Thyroid gland (tissue), 4 donors: ENCODE measurements at regions not wholly inside any gene's neighbourhood (a gene's known extent, or its start where the extent isn't known, plus 50 kb on each side); places are given as distances from the start of the nearest gene placed in this dataset.

Experiments used
- DNase-seq, 2 donors: peaks; one replicate each; pipeline ENCODE4 v3.0.0-alpha.2; 2019
- H3K27ac ChIP-seq, 3 donors: fragments of 200-600 bp; sonication (generic); 1 replicate in 2 of 3; 2 replicates in 1 of 3; pipeline ENCODE4 v1.5.1; 2016 to 2019; ENCODE audit warnings: mild to moderate bottlenecking in 1 of 3, moderate library complexity in 1 of 3
- H3K27me3 ChIP-seq: fragments of 200-600 bp; sonication (generic); one replicate; pipeline ENCODE4 v1.5.1; 2019
- H3K36me3 ChIP-seq, 2 donors: fragments of 200-600 bp; sonication (generic); one replicate each; pipeline ENCODE4 v1.5.1; 2016 to 2019
- H3K4me1 ChIP-seq, 2 donors: fragments of 200-600 bp; sonication (generic); one replicate each; pipeline ENCODE4 v1.5.1; 2017 to 2019
- H3K4me3 ChIP-seq, 3 donors: fragments of 200-600 bp; sonication (generic); replicated peaks in 1 of 3; 1 replicate in 2 of 3; 2 replicates in 1 of 3; pipeline ENCODE4 v1.5.1; 2016; ENCODE audit warnings: mild to moderate bottlenecking in 1 of 3
- H3K9me3 ChIP-seq: fragments of 200-600 bp; sonication (generic); one replicate; pipeline ENCODE4 v1.5.1; 2017
- POLR2A ChIP-seq, 2 donors: fragments of 450-650 bp; IDR thresholded peaks; one replicate each; pipeline ENCODE4 v1.6.1; 2017; ENCODE audit warnings: antibody characterized with exemption in 2 of 2, mild to moderate bottlenecking in 2 of 2, moderate library complexity in 1 of 2
- WGBS, 2 donors: methylation state at CpG; one replicate each; pipeline ENCODE4 v1.1.5; 2017; 5-methylcytosine and 5-hydroxymethylcytosine counted together
- intact Hi-C: fragments of 100-400 bp; cut with DNase I; formaldehyde crosslinking; loops from one replicate; pipeline ENCODE4 v1.15.1; 2023
- TF ChIP-seq, protein P1 (sequence below), 6 experiments: fragments of 200-600 bp in 3 of 6; fragments of 450-650 bp in 3 of 6; sonication (generic) in 3 of 6; IDR thresholded peaks; one replicate each; pipeline ENCODE4 v1.5.1; 2016 to 2019; ENCODE audit warnings: antibody characterized with exemption in 6 of 6, mild to moderate bottlenecking in 2 of 6, inconsistent platforms in 1 of 6, moderate library complexity in 1 of 6

DNA sequence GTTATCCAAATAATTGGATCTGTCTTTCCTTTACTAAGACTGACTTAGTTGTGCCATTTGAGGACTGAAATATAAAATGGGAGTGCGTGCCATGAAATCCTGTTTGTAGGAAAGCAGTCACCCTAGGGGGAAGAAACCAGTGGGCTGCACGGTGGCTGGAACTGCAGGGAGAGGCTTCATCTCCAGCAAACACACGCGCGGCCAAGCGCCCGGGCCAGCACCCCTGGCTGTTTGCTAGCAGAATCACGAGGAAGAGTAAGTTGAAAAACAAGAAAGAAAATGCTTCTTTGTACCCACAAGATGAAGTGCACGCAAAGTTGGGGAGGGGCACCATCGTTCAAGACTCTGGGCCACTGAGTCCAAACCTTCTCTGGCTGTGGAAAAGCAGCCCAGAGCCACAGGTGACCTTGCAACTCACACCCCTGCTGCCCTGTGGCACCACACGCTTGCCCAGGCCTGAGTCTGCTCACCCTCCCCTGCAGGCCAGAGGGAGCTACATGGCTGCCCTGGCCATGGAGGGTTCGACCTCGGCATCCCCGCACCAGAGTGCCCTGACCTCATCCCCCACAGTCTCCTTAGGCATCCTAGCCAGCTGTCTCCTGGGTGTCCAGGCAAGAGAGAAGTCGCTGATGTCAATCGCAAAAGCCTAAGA is 55.2 kb downstream of the IRX2 start:
- WGBS, 2 donors, result 90 to 93% methylated on average over 13 to 16 of the region's 16 CpGs
- no peak overlapping the region for H3K27ac ChIP-seq
- no peaks in the 10 kb centered on the region for H3K9me3 ChIP-seq
- TF ChIP-seq, protein P1, sequence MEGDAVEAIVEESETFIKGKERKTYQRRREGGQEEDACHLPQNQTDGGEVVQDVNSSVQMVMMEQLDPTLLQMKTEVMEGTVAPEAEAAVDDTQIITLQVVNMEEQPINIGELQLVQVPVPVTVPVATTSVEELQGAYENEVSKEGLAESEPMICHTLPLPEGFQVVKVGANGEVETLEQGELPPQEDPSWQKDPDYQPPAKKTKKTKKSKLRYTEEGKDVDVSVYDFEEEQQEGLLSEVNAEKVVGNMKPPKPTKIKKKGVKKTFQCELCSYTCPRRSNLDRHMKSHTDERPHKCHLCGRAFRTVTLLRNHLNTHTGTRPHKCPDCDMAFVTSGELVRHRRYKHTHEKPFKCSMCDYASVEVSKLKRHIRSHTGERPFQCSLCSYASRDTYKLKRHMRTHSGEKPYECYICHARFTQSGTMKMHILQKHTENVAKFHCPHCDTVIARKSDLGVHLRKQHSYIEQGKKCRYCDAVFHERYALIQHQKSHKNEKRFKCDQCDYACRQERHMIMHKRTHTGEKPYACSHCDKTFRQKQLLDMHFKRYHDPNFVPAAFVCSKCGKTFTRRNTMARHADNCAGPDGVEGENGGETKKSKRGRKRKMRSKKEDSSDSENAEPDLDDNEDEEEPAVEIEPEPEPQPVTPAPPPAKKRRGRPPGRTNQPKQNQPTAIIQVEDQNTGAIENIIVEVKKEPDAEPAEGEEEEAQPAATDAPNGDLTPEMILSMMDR (IDR thresholded peaks at IDR 0.05), result no peak
- no peak for TF ChIP-seq POLR2A (IDR thresholded peaks at IDR 0.05)
- no peak overlapping the region for H3K4me3 ChIP-seq
- no peaks in the 10 kb centered on the region for H3K27me3 ChIP-seq
- DNase-seq, result no peak
- no peaks in the 10 kb centered on the region for H3K36me3 ChIP-seq
- no peaks in the 10 kb centered on the region for H3K4me1 ChIP-seq
- intact Hi-C loops, result no loop called here

DNA sequence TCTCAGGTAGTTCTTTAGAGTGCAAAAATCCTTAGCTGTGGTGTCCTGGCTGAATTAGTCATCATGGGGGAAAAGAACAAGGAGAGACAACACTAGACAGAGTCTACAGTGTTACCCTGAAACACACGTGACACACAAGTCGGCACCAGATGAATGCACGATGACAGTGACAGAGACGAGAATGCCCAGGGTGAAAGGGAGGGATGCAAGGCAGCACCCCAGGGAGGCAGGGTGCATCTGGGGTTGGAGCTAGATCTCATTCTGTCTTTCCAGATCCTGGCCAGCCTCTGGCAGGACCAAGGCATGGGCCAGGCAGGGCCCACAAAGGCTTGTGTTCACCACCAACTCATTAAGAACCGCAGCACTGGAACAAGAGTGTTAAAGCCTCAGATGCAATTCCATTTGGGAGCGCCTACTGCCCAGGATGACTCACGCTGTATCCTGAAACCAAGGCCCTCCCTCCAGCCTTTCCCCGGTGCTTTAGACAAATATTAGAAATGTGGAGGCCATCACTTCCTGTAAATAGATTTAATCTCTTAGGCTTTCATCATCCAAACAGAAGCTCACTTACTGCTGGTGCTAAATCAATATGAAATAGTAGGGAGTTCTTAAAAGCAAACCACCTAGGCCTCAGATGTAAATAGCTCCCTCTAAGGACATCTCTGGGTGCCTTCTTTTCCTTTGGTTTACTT is 56.1 kb downstream of the IRX2 start:
- no peaks in the 10 kb centered on the region for H3K36me3 ChIP-seq
- no peak overlapping the region for H3K27ac ChIP-seq
- H3K27me3 ChIP-seq, result no peaks in the 10 kb centered on the region
- no peaks in the 10 kb centered on the region for H3K9me3 ChIP-seq
- no peak overlapping the region for H3K4me3 ChIP-seq
- H3K4me1 ChIP-seq, result no peaks in the 10 kb centered on the region
- intact Hi-C loops, result no loop called here
- TF ChIP-seq, protein P1 (IDR thresholded peaks at IDR 0.05), result no peak
- no peak for TF ChIP-seq POLR2A (IDR thresholded peaks at IDR 0.05)
- WGBS, 2 donors, result 80 to 86% methylated on average over 8 of the region's 8 CpGs
- no peak for DNase-seq

DNA sequence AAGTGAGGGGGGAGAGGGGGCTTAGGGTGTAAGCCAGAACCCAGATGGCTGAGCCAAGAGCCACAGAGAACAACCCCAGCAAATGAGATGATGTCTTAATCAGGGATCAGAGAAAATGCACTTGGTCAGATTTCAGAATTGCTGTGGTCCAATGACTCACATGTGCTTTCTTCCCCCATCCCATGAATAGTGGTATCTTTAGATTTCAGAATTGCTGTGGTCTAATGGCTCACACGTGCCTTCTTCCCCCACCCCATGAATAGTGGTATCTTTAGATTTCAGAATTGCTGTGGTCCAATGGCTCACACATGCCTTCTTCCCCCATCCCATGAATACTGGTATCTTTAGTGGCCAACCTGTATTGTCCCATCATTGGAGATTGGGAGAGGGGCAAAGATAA is 59.9 kb downstream of the IRX2 start:
- 76 to 82% methylated on average over 1 of the region's 1 CpG for WGBS, 2 donors
- intact Hi-C loops, result no loop called here
- TF ChIP-seq, protein P1 (IDR thresholded peaks at IDR 0.05), result no peak
- TF ChIP-seq POLR2A (IDR thresholded peaks at IDR 0.05), result no peak

DNA sequence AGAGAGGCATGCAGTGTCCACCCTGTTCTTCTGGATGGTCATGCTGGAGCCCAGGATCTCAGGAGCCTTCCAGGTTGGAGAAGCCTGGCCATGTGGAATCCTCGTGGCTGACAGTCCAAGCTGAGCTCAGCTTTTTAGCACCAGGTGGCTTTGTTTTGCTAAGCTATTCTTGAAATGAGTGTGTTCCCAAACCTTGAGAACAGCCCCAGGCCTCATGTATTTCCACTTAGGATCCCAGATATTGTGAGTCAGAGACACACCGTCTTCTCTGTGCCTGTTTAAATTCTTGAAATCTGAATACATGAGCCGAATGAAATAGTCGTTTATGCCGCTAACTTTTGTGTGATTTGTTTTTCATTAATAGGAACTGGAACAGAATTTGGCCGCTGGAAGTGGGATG is 61.2 kb downstream of the IRX2 start:
- Histone ChIP-seq H3K36me3 (no peaks in the 10 kb centered on the region), H3K4me3 (no peak overlapping the region), H3K27ac (no peak overlapping the region), H3K4me1 (no peaks in the 10 kb centered on the region), H3K9me3 (no peaks in the 10 kb centered on the region), H3K27me3 (no peaks in the 10 kb centered on the region)
- TF ChIP-seq, protein P1 (IDR thresholded peaks at IDR 0.05), result no peak
- TF ChIP-seq POLR2A (IDR thresholded peaks at IDR 0.05), result no peak
- 73 to 74% methylated on average over 6 of the region's 6 CpGs for WGBS, 2 donors
- no peak for DNase-seq
- intact Hi-C loops, result no loop called here

More for the DNA sequence above, 59.9 kb downstream of the IRX2 start:
- no peaks in the 10 kb centered on the region for H3K9me3 ChIP-seq
- H3K27ac ChIP-seq, result no peak overlapping the region
- no peaks in the 10 kb centered on the region for H3K36me3 ChIP-seq
- no peaks in the 10 kb centered on the region for H3K4me1 ChIP-seq
- H3K27me3 ChIP-seq, result no peaks in the 10 kb centered on the region
- H3K4me3 ChIP-seq, result no peak overlapping the region
- no peak for DNase-seq

DNA sequence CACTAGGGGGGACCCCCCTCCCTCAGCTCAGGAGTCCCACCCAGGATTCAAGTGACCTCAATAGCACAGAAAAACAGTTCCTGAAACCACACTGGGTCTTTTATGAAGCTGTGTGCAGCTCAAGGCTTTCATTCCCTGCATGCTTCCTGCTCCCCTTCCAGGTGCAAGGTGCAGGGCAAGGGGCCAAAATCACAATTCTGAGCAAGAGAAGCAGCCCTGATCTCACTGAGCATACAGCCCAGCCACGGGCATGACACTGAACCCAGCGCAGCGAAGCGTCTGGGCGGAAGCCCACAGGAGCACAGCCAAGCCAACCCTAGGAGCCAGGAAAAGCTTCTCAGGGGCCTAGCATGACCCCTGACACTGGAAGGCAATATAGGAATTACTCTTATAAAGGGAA is 62.9 kb downstream of the IRX2 start:
- Histone ChIP-seq H3K9me3 (no peaks in the 10 kb centered on the region), H3K27ac (no peak overlapping the region), H3K27me3 (no peaks in the 10 kb centered on the region), H3K4me1 (no peaks in the 10 kb centered on the region), H3K36me3 (no peaks in the 10 kb centered on the region), H3K4me3 (no peak overlapping the region)
- intact Hi-C loops, result no loop called here
- TF ChIP-seq, protein P1 (IDR thresholded peaks at IDR 0.05), result no peak
- TF ChIP-seq POLR2A (IDR thresholded peaks at IDR 0.05), result no peak
- 86 to 91% methylated on average over 5 of the region's 5 CpGs for WGBS, 2 donors
- no peak for DNase-seq
